AG04449 (cell line): ENCODE measurements at regions not wholly inside any gene's neighbourhood (a gene's known extent, or its start where the extent isn't known, plus 50 kb on each side); places are given as distances from the start of the nearest gene placed in this dataset.
"Not testable (repeated sequence)": the region's sequence is repeated elsewhere in the genome, so short reads cannot be mapped to it uniquely, and the experiment has no call there.

ENCODE experiments used
- CTCF ChIA-PET: fragments of 350-600 bp; formaldehyde crosslinking; extraction: SDS; loops from one replicate; lab custom pipeline; 2021; ENCODE audit warnings: antibody characterized with exemption; lab: Yijun Ruan, JAX
- POLR2A ChIA-PET: fragments of 400-600, 350-600 bp; formaldehyde crosslinking; extraction: SDS; loops from one replicate; lab custom pipeline; 2020; ENCODE audit warnings: antibody characterized with exemption, inconsistent platforms; lab: Yijun Ruan, JAX
- DNase-seq: peaks from one replicate; pipeline ENCODE4 v3.0.0-alpha.2; 2010; ENCODE audit warnings: low read depth, low spot score
- H3K4me3 ChIP-seq: 2 replicates; pipeline ENCODE4 v1.5.1; 2011; ENCODE audit warnings: low read depth, mild to moderate bottlenecking, control low read depth, low read length
- TF ChIP-seq, protein P1 (sequence below): IDR thresholded peaks from one replicate; pipeline ENCODE4 v1.5.1; 2011; ENCODE audit warnings: mild to moderate bottlenecking, moderate library complexity, low read length, control low read depth, inconsistent platforms; ENCODE audit not compliant: insufficient read depth; ENCODE audit errors: missing control alignments

GRCh38 chr7:106561666-106562411 lies 99.1 kb downstream of the CCDC71L start:
- no peak overlapping the region for H3K4me3 ChIP-seq
- ChIA-PET CTCF (interaction anchor here (1.6 kb wide), 1 partner anchor 19 kb away, joined by 5 read pairs; no protein-coding TSS in a partner anchor), POLR2A (no interaction called here)
- TF ChIP-seq, protein P1, sequence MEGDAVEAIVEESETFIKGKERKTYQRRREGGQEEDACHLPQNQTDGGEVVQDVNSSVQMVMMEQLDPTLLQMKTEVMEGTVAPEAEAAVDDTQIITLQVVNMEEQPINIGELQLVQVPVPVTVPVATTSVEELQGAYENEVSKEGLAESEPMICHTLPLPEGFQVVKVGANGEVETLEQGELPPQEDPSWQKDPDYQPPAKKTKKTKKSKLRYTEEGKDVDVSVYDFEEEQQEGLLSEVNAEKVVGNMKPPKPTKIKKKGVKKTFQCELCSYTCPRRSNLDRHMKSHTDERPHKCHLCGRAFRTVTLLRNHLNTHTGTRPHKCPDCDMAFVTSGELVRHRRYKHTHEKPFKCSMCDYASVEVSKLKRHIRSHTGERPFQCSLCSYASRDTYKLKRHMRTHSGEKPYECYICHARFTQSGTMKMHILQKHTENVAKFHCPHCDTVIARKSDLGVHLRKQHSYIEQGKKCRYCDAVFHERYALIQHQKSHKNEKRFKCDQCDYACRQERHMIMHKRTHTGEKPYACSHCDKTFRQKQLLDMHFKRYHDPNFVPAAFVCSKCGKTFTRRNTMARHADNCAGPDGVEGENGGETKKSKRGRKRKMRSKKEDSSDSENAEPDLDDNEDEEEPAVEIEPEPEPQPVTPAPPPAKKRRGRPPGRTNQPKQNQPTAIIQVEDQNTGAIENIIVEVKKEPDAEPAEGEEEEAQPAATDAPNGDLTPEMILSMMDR: no peak
- no peak for DNase-seq

- TF ChIP-seq, protein P1: no peak
- no peak for DNase-seq
- ChIA-PET POLR2A (no interaction called here), CTCF (interaction anchor here (1.4 to 1.6 kb wide), 2 partner anchors 19 kb away, joined by 5 read pairs; no protein-coding TSS in a partner anchor)
- H3K4me3 ChIP-seq: no peak overlapping the region
Observed at GRCh38 chr7:106561151-106561550, 99.8 kb downstream of the CCDC71L start.

DNA sequence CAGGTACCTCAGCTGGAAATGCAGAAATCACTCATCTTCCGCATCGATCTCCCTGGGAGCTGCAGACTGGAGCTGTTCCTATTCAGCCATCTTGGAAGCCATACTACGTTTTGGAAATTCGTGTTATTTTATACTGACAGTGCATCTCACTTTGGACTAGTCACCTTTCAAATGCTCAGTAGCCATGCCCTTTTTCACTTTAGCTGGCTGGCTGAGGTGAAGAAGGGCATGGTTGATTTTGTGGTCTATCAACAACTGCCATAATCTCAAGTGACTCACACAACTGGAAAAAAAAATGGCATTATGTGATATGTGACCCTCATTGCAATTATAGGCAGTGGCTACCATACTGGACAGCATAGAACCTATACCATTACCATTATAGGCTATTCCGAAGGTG lies 100.5 kb downstream of the CCDC71L start:
- POLR2A ChIA-PET: no interaction called here
- CTCF ChIA-PET: interaction anchor here (1.4 kb wide), 1 partner anchor 18 kb away, joined by 5 read pairs; no protein-coding TSS in a partner anchor
- no peak overlapping the region for H3K4me3 ChIP-seq
- TF ChIP-seq, protein P1: no peak
- no peak for DNase-seq

DNA sequence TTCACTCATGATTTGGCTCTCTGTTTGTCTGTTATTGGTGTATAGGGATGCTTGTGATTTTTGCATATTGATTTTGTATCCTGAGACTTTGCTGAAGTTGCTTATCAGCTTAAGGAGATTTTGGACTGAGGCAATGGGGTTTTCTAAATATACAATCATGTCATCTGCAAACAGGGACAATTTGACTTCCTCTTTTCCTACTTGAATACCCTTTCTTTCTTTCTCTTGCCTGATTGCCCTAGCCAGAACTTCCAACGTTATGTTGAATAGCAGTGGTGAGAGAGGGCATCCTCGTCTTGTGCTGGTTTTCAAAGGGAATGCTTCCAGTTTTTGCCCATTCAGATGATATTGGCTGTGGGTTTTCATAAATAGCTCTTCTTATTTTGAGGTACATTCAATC lies 104.7 kb downstream of the CCDC71L start:
- DNase-seq, POLR2A ChIA-PET, H3K4me3 ChIP-seq: not testable (repeated sequence)
- CTCF ChIA-PET: interaction anchor here (1.1 to 1.9 kb wide), 2 partner anchors 12 to 14 kb away, joined by 3 to 6 read pairs; no protein-coding TSS in a partner anchor

GRCh38 chr7:106554623-106555022 lies 106.3 kb downstream of the CCDC71L start:
- POLR2A ChIA-PET, DNase-seq: not testable (repeated sequence)
- CTCF ChIA-PET: interaction anchor here (0.9 to 1.7 kb wide), 4 partner anchors 11 to 105 kb away, joined by 3 to 4 read pairs (median 3); no protein-coding TSS in a partner anchor

GRCh38 chr7:106553446-106553836 lies 107.5 kb downstream of the CCDC71L start:
- ChIA-PET CTCF (interaction anchor here (1.4 to 1.7 kb wide), 3 partner anchors 10 to 106 kb away, joined by 3 to 13 read pairs (median 4); no protein-coding TSS in a partner anchor), POLR2A (no interaction called here)
- no peak for DNase-seq
- TF ChIP-seq, protein P1: no peak
- H3K4me3 ChIP-seq: no peak overlapping the region

More at GRCh38 chr7:106554623-106555022, 106.3 kb downstream of the CCDC71L start:
- not testable (repeated sequence) for H3K4me3 ChIP-seq

- DNase-seq: no peak
- ChIA-PET POLR2A (no interaction called here), CTCF (interaction anchor here (1.3 to 1.7 kb wide), 4 partner anchors 10 to 184 kb away, joined by 3 to 13 read pairs (median 4); no protein-coding TSS in a partner anchor)
- H3K4me3 ChIP-seq: no peak overlapping the region
- TF ChIP-seq, protein P1: no peak
Observed at GRCh38 chr7:106552645-106553445, 108.1 kb downstream of the CCDC71L start.
